Urinary bladder (tissue), 3 donors: ENCODE measurements at regions not wholly inside any gene's neighbourhood (a gene's known extent, or its start where the extent isn't known, plus 50 kb on each side); places are given as distances from the start of the nearest gene placed in this dataset.

ENCODE experiments used
- DNase-seq: peaks from one replicate; pipeline ENCODE4 v3.0.0-alpha.2; 2015; ENCODE audit errors: extremely low spot score
- H3K27ac ChIP-seq: one replicate; pipeline ENCODE4 v1.5.1; 2013; ENCODE audit warnings: low read depth, mild to moderate bottlenecking, moderate library complexity
- H3K36me3 ChIP-seq: one replicate; pipeline ENCODE4 v1.6.1; 2013; ENCODE audit warnings: mild to moderate bottlenecking, moderate library complexity; ENCODE audit not compliant: insufficient read depth
- H3K4me1 ChIP-seq: one replicate; pipeline ENCODE4 v1.6.1; 2013; ENCODE audit warnings: mild to moderate bottlenecking, moderate library complexity; ENCODE audit not compliant: insufficient read depth
- H3K4me3 ChIP-seq: one replicate; pipeline ENCODE4 v1.5.1; 2013; ENCODE audit warnings: low read depth, low read length
- WGBS: extraction: QIAGEN DNeasy Blood & Tissue Kit; methylation state at CpG from one replicate; pipeline ENCODE4 v1.1.7; 2013; 5-methylcytosine and 5-hydroxymethylcytosine counted together
- donor health status: healthy with polysubstance abuse.
- donor health status: healthy.

DNA sequence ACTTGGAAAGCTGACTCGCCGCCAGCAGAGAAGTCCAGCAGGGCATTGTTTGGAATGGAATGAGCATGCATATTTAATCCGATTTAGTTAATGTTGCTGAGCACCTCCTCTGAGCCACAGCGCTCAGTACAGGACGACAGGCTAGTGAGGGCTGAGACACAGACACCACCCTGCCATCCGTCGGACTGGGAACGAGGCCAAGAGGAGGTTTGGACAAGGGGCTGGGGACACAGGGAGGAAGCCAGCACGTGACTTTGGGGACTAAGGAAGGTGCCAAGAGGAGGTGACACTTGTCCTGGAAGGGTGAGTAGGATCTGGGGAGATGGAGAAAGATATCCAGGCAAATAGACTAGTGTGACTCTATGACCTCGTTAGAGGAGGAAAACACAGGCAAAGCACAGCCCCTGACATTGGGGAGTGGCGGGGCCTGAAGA lies 152.5 kb upstream of the ECI2 start:
- 41% methylated on average over 11 of the region's 11 CpGs for WGBS
- Histone ChIP-seq H3K36me3 (no peaks in the 10 kb centered on the region), H3K27ac (no peak overlapping the region), H3K4me3 (no peak overlapping the region), H3K4me1 (no peaks in the 10 kb centered on the region)
- DNase-seq = no peak

DNA sequence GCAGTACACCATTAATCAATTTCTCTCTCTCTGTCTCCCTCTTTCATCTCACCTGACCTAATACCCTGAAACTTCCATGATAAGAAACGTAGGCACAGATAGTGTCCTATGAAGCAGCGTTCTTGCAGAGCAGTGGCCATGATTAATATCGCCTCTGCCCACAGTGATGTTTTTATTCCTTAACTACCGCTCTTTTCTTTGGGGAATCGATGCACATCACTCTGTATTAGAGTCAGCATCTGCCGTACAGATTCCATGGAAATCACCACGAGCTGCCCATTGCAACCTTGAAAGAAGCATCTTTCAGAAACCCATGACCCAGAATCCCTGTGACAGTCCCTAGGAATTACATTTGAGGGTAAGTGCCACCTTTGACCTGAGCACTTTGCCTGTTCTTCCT lies 152.0 kb upstream of the ECI2 start:
- WGBS = 70% methylated on average over 7 of the region's 7 CpGs
- H3K27ac ChIP-seq = no peak overlapping the region
- H3K4me1 ChIP-seq = no peaks in the 10 kb centered on the region
- no peak overlapping the region for H3K4me3 ChIP-seq
- H3K36me3 ChIP-seq = no peaks in the 10 kb centered on the region
- DNase-seq = no peak

DNA sequence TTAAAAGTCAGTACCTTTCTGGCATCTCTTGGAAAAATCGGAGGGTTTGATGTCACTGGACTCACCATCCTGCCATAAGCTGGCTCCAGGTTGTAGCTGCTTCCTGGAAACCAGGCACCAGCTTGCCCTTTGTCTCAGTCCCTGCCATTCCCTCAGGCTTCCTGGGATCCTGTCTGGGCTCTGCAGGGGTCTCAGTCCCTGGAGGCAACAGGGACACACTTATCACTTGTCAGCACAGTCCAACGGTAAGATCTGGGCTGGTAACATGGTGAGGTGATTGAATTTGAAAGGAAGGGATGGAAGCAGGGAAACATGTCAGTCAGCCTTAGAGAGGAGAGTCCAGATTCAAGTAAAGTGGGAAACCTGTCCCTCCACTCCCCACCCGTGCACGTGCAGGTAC lies 147.6 kb upstream of the ECI2 start:
- no peak overlapping the region for H3K4me3 ChIP-seq
- H3K4me1 ChIP-seq = no peaks in the 10 kb centered on the region
- no peak for DNase-seq
- WGBS = 74% methylated on average over 4 of the region's 4 CpGs
- H3K27ac ChIP-seq = no peak overlapping the region
- H3K36me3 ChIP-seq = no peaks in the 10 kb centered on the region

DNA sequence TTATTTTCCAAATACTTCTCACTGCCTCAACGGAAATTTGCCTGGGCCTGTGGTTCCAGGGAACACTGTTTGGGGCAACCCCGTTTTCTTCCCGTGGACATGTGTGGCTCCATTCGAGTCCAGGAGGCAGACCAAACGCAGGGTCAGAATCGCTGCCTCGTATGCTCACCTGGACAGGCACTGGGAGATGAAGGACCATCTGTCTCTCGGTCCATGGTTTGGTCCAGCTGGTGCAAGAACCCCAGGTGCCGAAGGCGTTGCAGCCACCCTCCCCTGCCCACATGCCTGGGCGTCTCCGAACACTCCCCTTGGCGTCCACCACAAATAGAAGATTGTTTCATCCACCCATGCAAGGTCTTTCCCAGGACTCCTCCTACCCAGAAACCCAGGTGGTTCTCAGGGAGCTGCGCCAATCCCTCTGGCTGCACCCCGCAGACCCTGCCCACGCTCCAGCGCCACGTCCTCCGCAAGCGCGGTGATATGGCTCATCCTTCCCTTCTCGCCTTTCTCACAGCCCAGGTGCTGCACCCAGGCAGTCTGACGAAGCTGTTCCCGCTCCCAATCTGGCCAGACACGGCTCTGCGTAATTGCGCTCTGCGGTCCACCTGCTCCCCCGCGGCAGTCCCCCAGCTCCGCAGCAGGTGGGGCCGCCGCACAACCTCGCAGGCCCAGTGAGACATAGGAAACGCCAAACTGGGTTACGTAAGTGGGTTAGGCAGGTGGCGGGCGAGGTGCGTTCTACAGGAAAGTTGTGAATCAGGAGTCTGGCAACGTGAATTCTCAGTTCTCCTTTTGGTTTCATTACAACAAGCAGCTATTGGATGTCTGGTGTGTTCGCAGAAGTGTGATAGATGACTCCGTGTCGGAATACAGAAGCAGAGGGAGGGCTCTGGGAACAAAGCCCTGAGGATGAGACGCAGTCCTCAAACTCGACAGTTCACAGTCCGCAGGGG lies 146.2 kb upstream of the ECI2 start:
- Histone ChIP-seq H3K36me3 (no peaks in the 10 kb centered on the region), H3K4me3 (peak overlapping the region; percentile 11), H3K4me1 (no peaks in the 10 kb centered on the region), H3K27ac (no peak overlapping the region)
- WGBS = 27% methylated on average over 46 of the region's 46 CpGs
- no peak for DNase-seq

DNA sequence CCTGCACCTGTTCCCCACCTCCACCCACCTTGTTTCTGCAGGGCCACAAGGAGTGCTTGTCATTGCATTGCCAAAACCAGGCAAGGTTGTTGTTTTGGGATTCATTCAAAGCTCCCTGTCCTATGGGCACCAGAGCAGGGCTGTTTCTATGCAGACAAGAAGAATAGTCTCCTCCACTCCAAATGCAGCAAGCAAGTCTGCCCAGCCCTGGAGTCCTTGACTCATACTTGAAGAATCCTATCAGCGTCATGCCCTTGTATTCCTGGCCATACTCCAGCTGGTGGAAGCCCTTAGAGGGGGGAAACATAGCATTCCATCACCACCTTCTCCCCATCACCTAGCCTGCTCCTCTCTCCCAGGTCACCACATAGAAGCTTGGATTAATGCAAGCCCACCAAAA lies 145.3 kb upstream of the ECI2 start:
- 38% methylated on average over 1 of the region's 1 CpG for WGBS
- Histone ChIP-seq H3K27ac (no peak overlapping the region), H3K36me3 (no peaks in the 10 kb centered on the region), H3K4me1 (no peaks in the 10 kb centered on the region), H3K4me3 (no peak overlapping the region)
- no peak for DNase-seq

DNA sequence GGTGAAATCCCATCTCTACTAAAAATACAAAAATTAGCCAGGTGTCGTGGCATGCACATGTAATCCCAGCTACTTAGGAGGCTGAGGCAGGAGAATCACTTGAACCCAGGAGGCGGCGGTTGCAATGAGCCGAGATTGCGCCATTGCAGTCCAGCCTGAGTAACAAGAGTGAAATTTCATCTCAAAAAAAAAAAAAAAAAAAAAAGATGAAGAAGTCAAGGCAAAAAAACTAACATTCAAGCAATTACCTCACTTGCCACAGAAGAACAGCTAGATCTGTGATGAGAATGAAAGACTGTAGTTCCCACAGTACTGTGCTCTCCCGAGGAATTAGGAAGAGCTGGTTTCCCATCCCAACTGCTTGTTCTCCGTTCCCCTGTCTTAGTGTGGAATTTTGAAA lies 144.7 kb upstream of the ECI2 start:
- no peak for DNase-seq
- Histone ChIP-seq H3K4me3 (no peak overlapping the region), H3K27ac (no peak overlapping the region), H3K36me3 (no peaks in the 10 kb centered on the region), H3K4me1 (no peaks in the 10 kb centered on the region)
- 94% methylated on average over 7 of the region's 7 CpGs for WGBS

DNA sequence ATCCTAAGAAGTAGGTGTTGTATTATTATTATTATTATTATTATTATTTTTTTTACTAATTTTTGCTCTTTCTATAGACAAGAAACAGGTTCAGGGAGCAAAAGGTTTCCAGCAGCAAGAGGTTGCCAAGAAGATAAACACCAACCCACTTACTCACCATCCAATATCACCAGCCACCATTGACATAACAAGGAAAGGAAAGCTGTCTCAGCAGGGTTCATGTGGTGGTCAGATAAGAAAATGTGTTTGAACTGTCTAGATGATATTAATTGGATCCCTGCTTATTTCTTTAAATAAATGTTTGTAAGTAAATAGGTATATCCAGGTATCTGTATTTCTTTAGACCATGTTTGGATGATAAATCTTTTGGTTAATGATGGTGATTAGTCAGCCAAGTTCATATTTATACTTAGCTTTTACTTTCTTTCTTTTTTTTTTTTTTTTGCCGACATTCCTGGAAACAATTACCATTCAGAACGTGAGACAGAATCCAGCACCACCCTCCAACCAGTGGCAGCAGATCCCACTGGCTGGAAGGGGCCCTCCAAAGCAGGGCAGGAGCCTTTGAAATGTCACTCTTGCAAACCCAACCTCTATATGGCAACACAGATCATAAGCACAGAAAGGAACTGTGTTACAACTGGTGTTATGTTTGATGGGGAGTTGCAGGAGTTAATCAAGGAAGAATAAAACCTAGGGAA lies 139.2 kb upstream of the ECI2 start:
- no peaks in the 10 kb centered on the region for H3K36me3 ChIP-seq
- H3K27ac ChIP-seq = no peak overlapping the region
- no peaks in the 10 kb centered on the region for H3K4me1 ChIP-seq
- 25% methylated on average over 2 of the region's 2 CpGs for WGBS
- no peak overlapping the region for H3K4me3 ChIP-seq
- DNase-seq = no peak

DNA sequence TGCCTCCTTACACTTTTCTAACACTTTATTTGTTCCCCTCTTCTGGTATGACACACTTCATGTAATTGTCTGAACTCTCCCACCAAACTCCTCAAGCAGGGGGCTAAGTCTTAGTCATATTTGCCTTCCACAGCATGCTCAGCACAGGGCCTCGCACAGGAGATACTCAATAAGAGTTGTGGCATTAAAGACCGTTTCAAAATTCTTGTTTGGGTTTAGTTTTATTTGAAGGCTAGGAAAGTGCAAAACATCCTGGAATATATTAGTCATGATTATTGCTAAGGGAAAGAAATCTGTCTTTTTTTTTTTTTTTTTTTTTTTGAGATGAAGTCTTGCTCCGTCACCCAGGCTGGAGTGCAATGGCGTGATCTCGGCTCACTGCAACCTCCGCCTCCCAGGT lies 137.6 kb upstream of the ECI2 start:
- DNase-seq = no peak
- WGBS = 83% methylated on average over 6 of the region's 6 CpGs
- Histone ChIP-seq H3K4me3 (no peak overlapping the region), H3K36me3 (no peaks in the 10 kb centered on the region), H3K4me1 (no peaks in the 10 kb centered on the region), H3K27ac (no peak overlapping the region)

DNA sequence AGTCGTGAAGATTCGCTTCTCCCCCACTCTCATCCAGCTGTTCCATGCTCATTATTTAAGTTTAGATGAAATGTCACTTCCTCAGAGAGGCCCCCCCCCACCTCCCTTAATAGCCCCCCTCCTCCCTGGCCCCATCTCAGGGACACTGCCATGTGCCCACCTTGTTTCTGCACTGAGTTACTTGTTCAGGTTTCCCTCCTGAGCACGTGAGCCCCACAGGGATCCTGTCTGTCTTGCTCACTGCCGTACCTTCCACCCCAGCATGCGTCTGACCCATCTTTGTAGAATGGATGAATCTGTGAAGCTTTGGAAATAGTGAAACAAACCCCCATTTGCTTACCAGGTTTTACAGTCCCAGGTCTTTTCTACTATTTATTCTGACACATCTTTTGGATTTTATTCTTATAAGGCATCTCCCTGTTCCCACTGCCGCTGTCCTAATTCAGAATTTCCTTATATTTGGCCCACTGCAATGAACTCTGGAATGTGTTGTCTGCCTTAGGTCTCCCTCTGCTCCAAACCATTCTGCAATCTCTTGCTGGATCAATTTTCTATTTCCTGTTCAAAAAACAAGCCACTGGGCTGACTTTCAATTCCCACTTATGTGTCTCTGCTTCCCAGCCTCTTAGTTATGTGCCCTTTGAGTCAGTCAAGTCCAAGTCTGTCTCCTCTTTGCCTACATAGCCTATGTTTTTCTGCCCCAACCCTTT lies 136.5 kb upstream of the ECI2 start:
- no peak for DNase-seq
- Histone ChIP-seq H3K4me1 (no peaks in the 10 kb centered on the region), H3K27ac (no peak overlapping the region), H3K36me3 (no peaks in the 10 kb centered on the region), H3K4me3 (no peak overlapping the region)
- WGBS = 87% methylated on average over 6 of the region's 6 CpGs

DNA sequence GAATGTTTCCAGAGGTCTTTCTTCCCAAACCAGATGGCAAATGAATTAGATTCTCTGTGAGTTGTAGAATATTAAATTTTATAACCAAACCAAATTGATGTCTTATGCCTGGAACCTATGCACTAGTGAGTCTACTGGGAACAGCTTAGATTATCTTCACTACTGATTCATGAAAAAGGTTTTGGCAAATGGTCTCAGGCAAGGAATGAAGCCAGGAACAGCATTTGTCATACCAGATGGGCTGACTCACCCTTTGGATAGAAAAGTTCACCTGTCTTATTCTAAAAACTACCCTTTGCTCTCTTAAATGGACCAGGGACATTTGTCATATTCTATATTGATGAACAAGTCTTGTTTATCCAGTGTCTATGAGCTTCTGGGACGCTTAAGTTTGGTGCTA lies 135.4 kb upstream of the ECI2 start:
- no peak for DNase-seq
- Histone ChIP-seq H3K36me3 (no peaks in the 10 kb centered on the region), H3K4me3 (no peak overlapping the region), H3K4me1 (no peaks in the 10 kb centered on the region), H3K27ac (no peak overlapping the region)
- WGBS = 82% methylated on average over 1 of the region's 1 CpG

DNA sequence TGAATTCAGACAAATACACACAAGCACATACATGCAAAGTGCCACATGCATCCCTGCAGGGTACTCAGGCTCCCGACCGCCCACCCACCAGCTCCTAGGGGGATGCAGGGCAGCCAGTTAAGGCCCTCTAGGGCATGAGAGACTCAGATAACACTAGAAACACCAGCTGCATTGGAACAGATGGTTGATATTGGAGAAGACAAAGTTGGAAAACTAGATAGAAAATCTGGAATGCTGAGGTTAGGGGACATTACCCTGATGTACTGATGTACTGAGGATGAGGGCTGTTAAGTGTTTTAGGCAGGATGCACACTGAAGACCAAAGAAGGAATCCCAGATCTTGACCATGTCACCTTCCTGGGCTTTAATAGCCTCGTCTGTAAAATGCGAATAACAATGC lies 134.6 kb upstream of the ECI2 start:
- no peaks in the 10 kb centered on the region for H3K36me3 ChIP-seq
- WGBS = 85% methylated on average over 4 of the region's 4 CpGs
- no peak for DNase-seq
- H3K27ac ChIP-seq = no peak overlapping the region
- no peaks in the 10 kb centered on the region for H3K4me1 ChIP-seq
- H3K4me3 ChIP-seq = no peak overlapping the region

DNA sequence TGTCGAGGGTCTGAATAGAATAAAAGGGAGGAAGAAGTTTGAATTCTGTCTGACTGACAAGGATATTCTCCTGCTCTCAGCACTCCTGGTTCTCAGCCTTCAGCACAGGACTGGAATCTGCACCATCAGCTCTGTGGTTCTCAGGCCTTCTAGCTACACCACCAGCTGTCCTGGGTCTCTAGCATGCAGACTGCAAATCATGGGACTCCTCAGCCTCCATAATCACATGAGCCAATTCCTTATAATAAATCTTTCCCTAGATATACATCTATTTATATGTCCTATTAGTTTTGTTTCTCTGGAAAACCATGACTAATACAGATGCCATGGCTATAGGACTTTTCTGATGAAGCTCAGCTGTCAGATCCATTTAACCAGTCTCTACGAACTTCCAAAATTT lies 132.8 kb upstream of the ECI2 start:
- Histone ChIP-seq H3K36me3 (no peaks in the 10 kb centered on the region), H3K27ac (no peak overlapping the region), H3K4me3 (no peak overlapping the region), H3K4me1 (no peaks in the 10 kb centered on the region)
- DNase-seq = no peak
- WGBS = 83% methylated on average over 2 of the region's 2 CpGs

DNA sequence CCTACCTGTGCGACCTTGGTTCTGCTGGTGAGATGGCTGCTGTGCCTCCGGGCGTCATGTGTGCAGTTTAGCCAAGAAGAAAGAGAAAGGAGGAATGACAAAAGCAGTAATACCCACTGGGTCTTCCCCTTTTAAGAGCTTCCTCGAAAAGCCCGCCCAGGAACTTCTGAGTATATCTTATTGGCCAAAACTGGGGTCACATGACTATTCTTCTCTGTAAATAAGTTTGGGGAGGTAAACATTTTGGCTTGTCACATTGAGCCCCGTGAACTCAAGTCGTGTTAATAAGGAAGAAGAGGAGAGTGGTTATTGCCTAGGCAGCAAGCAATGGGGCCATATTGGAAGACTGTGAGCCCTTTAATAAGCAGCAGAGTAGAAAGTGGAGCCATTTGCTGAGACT lies 130.4 kb upstream of the ECI2 start:
- Histone ChIP-seq H3K4me1 (no peaks in the 10 kb centered on the region), H3K36me3 (no peaks in the 10 kb centered on the region), H3K4me3 (no peak overlapping the region), H3K27ac (no peak overlapping the region)
- 93% methylated on average over 7 of the region's 7 CpGs for WGBS
- DNase-seq = no peak

DNA sequence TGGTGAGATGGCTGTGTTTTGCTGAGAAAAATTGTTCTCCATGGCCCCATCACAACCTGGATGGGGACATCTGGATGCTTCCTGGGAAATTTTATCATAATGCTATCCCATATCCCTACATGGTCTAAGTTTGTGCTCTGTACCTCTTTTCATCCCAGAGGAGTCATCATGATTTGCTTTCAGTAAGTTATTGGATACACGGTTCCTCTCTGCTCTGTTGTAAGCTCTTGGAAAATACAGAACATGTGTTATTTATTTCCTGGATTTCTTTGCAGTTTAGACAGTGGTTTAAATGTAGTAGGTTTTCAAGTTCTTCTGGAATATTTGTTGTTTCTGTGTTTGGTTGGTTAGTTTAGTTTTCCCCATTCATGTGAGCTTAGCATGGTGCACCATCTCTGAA lies 129.2 kb upstream of the ECI2 start:
- Histone ChIP-seq H3K36me3 (no peaks in the 10 kb centered on the region), H3K27ac (no peak overlapping the region), H3K4me3 (no peak overlapping the region), H3K4me1 (no peaks in the 10 kb centered on the region)
- WGBS = 62% methylated on average over 1 of the region's 1 CpG
- DNase-seq = no peak
